GM19452 (cell line): ENCODE measurements at regions not wholly inside any gene's neighbourhood (a gene's known extent, or its start where the extent isn't known, plus 50 kb on each side); places are given as distances from the start of the nearest gene placed in this dataset.

Experiments used
- ATAC-seq: cut with Tn5 transposase; IDR thresholded peaks from one replicate; pipeline ENCODE4 v1.9.1; 2021; ENCODE audit not compliant: unreplicated experiment

DNA sequence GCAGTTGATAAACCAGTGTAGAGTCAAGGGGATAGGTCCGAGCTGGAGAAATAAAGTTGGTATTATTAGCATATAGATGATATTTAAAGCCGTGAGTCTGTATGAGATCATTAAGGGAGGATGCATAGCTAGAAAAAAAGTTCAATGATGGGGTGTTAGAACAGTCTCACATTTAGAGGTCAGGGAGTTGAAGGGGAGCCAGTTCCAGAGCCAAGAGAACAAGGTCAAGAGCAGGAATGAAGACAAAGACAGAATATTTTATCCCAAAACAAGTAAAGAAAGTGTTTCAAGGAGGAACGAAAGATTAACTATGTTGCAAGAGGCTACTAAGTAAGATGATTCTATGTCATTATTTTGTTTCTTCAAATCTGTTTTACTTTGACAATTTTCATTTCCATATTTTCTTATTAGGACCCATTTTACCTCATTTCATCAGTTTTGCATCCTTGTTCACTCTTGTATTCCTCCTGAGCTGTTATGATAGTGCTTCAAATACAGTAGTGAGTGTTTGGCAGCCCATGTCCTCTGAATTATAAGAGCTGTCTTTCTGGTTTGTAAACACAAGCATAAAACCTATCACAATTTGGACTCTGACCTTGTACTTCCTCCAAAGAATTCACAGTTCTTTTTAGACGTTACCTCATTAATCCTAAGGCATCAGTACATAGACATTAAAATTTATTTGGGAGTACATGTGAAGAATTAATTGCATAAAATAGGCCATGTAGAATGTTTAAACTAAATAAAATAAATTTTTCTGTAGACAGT is 695.7 kb upstream of the NECTIN3 start:
- ATAC-seq: no peak

DNA sequence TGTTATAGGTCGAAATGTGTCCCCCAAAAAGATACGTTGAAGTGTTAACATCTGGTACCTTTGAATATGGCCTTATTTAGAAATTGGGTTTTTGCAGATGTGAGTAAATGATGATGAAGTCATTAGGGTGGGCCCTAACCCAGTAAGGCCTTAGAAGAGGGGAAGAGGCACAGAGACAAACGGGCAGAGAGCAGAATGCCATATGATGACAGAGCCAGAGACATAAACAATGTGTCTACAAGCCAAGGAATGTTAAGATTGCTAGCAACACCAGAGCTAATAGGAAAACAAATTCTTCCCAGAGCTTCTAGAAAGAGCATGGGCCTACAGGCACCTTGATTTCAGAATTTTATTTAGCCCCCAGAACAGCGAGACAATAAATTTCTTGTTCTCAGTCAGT is 693.1 kb upstream of the NECTIN3 start:
- ATAC-seq: no peak

DNA sequence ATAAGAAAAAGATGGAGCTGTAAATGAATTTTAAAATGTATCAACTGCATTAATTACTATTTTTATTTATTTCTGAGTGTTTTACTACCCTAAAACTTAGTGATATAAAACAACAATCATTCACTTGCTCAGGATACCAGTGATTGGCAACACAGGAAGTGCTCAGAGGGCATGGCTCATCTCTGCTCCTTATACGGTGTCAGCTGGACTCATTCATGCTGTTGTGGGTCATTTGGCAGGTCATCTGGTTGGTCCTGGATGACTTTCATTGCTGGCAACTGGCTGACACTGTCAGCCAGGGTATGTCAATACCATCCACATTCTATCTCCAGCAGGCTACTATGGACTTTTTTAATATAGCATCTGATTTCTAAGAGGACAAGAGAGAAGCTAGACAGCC is 689.6 kb upstream of the NECTIN3 start:
- ATAC-seq: no peak

DNA sequence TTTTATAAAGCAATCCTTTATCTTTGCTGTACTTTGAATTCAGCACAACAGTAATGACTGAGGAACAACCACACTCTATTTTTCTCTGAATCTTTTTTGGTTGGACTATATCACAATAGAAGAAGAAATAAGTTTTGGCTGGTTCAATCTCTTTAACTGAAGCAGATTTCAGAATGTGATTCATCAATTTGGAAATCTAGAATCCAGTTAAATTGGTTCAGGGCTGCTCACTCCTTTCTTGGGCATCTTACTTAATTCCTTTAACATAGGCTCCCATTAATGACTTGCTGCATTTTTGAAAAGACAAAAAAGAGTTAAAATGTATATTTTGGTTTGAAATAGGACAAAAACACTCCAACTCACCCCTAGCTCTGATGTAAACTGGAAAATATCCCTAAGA is 688.3 kb upstream of the NECTIN3 start:
- no peak for ATAC-seq

DNA sequence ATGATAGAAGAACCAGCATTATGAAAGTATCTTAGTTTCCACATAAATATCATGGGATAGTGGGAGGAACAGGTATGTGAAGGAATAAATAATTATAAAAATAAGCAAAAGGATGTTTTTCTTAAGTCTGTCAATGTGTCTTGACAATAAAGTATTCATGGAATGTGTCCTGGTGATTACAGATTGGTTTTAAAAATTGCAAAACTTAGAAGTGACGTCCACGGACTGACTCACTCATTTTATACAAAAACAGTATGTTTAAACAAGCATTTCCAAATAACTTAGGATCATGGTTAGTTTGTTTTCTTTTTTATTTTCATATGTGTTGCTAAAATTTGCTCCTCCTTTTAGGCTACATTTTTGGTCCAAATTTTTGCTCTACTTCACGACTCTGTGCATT is 687.0 kb upstream of the NECTIN3 start:
- no peak for ATAC-seq

DNA sequence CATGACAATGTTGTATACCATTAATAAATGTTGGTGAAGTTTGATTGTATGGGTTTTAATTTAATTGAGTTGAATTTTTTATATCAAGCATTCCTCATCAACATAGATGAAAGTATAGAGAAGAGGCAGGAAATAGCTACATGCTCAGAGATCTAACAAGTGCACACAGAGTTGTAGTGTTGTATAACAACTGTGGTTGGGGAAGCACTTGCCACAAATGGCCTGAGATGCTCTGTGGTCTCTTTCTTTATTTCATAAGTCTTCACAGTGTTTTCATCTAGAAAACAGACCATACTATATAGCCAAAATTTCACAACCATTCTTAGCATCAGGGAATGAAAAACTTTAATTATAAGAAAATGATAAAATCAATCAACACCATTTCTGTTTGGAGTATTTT is 682.6 kb upstream of the NECTIN3 start:
- no peak for ATAC-seq

DNA sequence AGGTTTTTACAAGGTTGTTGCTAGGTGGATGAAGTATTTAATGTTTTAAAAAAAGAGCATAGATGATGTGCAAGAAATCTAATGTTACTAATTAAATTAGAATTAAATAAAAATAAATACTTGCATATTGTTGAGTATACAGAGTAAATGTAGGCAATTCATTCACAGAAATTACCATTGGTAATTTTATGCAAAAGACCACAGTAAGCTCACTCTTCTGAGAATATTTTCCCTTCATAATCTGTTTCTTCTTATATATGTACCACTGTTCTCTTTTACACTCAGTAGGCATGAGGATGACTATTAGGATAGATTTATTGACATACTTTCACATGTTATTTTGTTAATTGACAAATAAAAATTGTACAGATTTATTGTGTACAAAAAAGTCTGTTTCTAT is 681.2 kb upstream of the NECTIN3 start:
- no peak for ATAC-seq

DNA sequence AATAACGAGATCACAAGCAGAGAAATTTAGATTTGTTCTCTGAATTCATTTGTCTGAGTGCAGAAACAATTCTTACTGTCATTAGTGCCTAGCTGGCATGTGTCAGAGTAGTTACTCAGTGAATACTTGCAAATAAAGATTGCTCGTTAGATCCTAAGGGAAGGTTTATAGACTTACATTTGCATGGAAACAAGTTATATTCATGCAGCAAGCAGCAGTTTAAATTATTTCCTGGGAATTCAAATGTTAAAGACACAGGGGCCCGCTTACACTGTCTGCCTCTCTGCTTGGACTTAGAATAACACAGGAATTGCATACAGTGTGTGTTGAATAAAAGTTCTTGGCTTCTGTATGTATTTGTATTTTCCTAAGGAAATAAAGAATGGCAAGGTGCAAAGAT is 680.6 kb upstream of the NECTIN3 start:
- ATAC-seq: no peak

DNA sequence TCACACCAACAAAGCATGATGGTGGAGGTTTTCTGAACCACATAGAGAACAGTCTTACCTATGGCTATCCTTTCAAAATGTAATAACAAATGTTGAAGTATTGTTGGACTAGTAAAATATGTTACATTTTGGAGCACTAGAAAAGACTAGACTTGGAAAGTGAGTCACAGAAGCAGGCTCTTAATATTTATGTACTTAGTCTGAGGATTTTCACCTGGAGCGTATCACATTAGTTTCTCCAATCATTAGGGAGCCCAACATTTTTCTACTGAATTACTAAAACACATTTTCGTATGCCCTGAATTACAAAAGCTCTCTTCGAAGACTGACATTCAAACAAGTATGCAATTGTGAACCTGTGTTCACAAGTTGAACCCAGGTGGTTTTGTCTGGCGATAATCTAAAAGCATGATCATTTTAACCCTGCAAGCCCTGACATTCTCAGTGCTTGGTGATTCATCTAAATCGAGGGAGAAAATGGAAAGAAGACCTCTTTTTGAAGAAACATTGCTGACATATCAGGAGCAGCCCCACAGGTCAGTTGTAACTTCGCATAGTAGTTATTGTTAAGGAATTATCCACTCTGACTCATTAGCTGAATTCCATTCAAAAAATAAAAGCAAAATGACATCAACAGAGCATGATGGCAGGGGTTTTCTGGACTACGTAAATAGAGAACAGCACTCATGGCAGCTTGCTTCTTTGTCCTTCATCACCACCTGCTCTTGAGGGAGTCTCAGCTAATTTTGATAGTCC is 679.8 kb upstream of the NECTIN3 start:
- no peak for ATAC-seq

DNA sequence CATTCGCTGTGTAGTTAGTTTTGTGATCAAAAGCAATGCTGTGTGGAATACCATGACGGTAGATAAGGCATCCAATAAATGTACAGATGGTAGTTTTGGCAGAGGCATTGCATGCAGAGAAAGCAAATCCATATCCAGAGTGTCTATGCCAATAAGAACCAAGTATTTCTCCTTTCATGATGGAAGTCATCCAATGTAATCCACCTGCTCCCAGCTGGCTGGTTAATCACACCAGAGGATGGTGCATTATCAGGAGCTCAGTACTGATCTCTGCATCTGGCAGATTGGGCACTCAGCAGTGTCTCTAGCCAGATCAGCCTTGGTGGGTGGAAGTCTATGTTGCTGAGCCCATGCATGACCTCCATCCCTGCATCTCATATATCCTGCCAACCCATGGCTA is 677.7 kb upstream of the NECTIN3 start:
- no peak for ATAC-seq

DNA sequence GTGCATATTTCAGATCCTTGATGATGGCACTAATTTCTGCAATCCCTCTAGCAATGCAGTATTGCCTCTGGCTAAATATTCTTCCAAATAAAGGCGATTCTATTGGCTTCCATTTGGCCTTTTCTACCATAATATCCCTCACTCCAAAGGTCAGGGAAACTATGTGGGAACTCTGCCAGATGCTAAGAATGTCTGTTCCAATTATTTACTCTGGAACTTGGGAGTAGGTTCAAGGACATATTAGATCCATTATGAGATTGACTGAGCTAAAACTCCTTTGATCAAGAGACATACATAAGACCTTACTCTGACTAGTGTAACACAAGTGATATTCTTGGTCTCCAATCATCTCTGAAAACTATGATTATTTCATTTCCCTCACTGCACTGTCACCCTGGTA is 674.5 kb upstream of the NECTIN3 start:
- ATAC-seq: no peak

DNA sequence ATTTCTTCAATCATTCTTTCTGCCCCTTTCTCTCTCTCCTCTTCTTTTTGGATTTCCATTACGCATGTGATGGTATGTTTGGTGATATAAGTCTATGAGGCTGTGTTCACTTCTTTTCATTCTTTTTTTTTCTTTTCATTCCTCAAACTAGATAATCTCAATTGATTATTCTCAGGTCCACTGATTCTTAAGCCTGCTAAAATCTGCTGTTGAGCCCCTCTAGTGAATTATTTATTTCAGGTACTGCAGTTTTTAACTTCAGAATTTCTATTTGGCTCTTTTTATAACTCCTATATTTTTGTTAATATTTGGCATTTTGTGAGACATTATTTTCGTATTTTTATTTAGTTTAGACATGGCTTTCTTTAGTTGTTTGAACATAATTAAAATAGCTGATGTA is 671.3 kb upstream of the NECTIN3 start:
- no peak for ATAC-seq

DNA sequence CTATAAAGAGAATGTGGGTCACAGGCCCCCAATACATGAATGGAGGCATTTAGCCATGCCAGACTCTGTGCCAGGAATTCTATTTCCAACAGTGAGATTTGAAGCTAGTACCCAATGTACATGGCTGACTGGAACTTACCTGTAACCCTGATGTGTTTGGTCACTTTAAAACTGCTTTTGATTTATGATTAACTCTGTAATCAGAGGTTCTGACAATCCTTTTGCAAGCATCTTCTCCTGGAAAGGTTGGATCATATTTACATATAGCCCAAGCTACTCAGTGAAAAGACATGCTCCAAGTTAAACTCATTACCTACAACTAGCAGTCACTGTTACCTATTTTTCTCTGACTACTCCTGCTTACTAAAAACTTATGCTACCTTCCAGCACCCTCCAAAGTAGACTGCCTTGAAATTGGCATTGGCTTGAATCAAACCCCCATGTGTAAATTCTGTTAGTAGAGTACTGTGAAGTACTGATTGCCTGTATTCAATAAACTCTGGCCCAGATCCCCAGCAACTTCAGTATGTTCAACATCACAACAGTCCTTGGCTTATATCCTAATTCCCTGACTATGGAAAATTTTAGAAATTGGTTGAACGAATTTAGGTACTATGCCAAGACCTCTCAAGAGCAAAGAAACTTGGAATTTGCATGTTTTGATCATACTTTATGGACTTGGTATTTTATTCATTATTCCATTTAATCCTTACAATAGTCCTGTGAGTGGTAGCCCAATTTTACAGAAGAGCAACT is 665.6 kb upstream of the NECTIN3 start:
- no peak for ATAC-seq

DNA sequence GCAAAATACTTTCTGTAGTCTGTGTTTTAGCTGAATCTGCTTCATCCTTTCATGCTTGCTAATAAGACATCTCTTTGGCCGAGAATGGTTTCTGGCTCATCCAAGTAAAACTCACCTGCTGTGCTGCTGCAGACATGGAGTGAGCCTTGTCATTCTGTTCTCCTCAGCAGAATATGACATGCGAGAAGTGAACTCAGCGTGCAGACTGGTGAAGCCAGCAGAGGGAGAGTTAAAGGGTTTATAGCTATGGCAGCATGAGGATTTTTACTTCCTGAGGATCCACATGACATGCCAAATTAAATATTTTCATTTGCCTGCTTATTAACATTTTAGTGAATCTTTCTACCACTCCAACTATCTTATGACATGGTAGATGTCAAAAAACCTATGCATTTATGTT is 658.4 kb upstream of the NECTIN3 start:
- no peak for ATAC-seq

DNA sequence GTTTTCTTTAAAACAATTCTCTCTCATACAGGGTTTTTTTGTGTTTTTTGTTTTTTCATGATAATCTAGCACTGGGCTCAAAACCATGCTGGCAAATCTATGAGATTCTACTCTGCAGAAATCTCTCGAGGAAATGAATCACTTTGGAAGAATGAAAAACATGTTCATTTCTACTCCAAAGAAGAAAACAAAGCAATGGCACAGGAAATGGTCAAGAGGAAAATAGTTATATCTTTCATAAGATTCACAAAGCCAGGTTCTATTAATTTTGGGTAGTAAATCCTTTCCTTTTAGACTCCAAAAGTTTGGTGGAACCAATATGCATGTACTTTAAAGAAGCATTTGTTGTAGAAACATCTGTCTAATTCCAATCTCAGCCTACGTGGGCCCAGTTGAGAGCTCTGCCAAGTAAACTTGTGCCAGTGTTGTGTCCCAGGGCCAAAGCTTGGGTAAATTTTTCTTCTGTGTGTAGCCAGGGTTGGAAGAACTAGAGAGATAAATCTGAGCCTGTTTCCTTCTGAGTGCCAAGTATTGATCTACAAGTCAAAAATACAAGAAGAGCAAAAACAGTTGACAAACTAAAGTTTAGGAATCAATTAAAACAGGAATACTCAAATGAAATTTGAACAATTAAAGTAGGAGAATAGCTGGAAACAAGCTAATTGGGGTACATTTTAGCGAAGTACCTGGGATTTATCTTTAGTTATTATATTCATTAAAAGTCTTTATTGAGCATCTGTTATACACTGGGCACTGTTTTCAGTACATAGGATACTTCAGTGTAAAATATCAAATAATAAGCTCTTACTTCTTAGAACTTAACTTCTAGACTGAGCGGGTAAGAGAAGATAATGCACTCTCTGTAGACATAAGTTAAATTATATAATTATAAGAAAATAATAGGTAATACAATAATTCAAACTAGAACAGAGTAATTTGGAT is 657.5 kb upstream of the NECTIN3 start:
- no peak for ATAC-seq

DNA sequence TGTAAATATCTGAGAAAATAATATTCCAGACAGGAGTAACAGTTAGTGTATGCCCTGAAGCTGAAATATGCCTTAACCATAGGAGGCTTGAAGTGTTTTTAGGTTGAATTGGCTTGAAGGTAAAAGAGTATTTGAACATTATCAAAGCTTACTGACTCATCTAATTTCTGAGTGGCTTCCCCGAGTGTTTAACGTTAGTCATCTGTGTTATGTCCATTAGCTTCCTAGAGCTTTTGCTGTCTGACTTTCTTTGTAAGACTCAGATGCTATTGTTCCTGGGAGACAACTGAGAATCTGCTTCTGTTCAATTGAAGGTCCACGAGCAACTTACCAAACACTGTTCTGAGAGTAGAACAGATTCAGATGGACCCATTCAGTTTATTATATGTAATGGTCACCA is 656.8 kb upstream of the NECTIN3 start:
- ATAC-seq: no peak

DNA sequence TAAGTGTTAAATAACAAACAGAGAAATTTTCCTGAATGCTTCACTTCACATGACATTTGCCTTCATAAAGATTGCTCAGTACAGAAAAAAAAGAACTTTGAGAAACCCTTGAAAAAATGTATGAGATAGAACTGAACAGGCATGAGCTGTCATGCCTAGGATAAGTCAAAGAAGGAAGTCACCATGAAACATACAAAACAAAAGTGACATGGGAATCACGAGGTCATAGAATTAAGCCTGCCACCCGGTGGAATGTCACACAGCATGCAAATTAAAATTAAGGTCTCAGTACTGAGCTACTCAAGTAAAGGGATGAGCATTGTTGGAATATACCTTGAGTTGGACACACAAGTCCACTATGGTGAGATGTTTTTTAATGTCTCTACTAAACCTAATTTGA is 652.5 kb upstream of the NECTIN3 start:
- ATAC-seq: no peak

DNA sequence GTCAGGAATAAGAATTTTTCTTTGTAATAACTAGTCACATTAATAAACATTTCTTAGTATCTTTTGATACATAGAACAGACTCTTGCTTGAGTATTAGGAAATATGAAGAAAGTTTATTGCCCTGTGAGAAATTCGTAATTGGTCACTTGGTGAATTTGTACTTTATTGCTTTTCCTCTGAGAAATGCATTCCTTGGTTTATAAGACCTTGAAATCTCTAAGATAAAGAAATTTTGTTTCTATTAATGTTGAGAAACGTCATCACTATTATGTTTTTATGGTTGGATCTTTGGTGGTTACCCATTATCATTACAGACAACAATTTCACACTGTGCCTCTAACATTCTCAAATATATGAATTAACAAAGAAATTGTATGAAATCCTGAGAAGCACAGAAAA is 652.0 kb upstream of the NECTIN3 start:
- ATAC-seq: no peak

DNA sequence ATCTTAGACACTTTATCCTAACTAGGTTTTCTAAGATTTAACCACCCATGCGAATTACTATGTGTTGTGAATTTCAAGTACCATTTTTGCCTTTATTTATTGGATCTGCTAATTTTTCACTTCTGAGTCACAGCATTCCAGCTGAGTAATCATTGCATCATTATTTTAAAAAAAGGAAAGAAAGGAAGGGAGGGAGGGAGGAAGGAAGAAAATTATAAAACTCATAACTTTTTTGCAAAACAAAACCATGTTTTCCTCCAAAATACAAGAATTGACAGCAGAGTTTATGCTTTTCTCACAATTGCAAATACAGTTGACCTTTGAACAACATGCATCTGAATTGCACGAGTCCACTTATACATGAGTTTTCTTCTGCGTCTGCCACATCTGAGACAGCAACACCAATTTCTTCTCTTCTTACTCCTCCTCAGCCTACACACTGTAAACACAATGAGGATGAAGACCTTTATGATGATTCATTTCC is 651.4 kb upstream of the NECTIN3 start:
- ATAC-seq: no peak

DNA sequence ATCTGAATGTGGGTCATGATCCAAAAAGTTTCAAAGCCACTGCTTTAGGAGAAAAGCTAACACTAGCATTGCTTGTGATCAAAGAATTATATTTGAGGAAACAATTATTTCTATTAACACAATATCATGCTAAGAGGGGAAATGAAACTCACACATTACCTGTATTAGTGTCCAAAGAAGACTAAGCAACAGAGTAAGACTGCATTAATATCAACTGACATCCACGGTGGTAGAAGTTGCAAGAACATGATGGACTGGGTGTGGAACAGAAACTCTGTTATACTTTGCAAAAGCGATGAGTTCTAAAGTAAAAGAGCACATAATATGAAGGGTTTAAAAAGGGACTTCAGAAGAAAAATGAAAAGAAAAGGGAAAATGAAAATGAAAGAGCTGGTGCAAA is 648.3 kb upstream of the NECTIN3 start:
- ATAC-seq: no peak

DNA sequence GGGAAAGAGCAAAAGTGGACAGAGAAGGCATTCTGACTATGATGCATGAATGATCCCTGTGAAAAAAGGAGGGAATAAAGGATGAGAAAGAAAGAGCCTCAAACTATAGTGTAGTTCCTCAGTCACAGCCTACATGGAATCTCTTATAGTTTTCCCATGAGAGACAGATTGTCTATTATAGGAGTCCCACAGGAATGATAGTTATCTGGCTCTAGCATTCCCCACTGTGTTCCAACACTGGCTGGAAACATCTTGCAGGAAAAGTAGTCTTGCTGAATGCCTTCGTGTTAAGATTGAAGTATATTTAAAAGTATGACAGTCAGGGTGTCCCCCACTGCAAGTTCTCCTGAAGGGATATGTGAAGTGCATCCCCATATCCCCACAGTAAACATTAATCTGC is 641.5 kb upstream of the NECTIN3 start:
- ATAC-seq: no peak
